H1 (cell line): ENCODE measurements at regions not wholly inside any gene's neighbourhood (a gene's known extent, or its start where the extent isn't known, plus 50 kb on each side); places are given as distances from the start of the nearest gene placed in this dataset.

Experiments
- CTCF ChIA-PET: fragments of 300-600 bp; sonication (Branson Sonifier 250); formaldehyde crosslinking; loops from one replicate; lab custom pipeline; 2021; ENCODE audit not compliant: partially characterized antibody; lab: Charles Lee
- POLR2A ChIA-PET: fragments of 300-600 bp; sonication (Branson Sonifier 250); formaldehyde crosslinking; loops from one replicate; lab custom pipeline; 2021; ENCODE audit warnings: inconsistent platforms; ENCODE audit not compliant: partially characterized antibody; lab: Charles Lee
- DNase-seq, 2 experiments: peaks; one replicate each; pipeline versions ENCODE4 v3.0.0 to v3.0.0-alpha.2; 2010 to 2022; ENCODE audit warnings: low spot score in 2 of 2, low read depth in 1 of 2, mixed read lengths in 1 of 2
- FAIRE-seq: peaks from 2 replicates; lab custom pipeline; 2011; peaks lifted over from hg19 to GRCh38; lab: Jason Lieb, UNC
- H2AFZ ChIP-seq: 2 replicates; pipeline ENCODE4 v1.8.1; 2012; ENCODE audit warnings: low read length, inconsistent platforms
- H2AK5ac ChIP-seq: 2 replicates; pipeline ENCODE4 v1.6.1; 2013; ENCODE audit warnings: low read depth, low read length
- H2BK120ac ChIP-seq: replicated peaks from 2 replicates; pipeline ENCODE3; 2013; ENCODE audit warnings: low read depth, low read length, inconsistent platforms
- H2BK12ac ChIP-seq: 2 replicates; pipeline ENCODE4 v1.6.1; 2013; ENCODE audit warnings: low read depth, low read length
- H2BK15ac ChIP-seq: 2 replicates; pipeline ENCODE4 v1.6.1; 2013; ENCODE audit warnings: low read length
- H2BK20ac ChIP-seq: 2 replicates; pipeline ENCODE4 v1.6.1; 2013; ENCODE audit warnings: low read length
- H2BK5ac ChIP-seq: 2 replicates; pipeline ENCODE4 v1.6.1; 2013; ENCODE audit warnings: low read depth, low read length
- H3K14ac ChIP-seq: 2 replicates; pipeline ENCODE4 v1.6.1; 2013; ENCODE audit warnings: inconsistent platforms; ENCODE audit not compliant: insufficient read length
- H3K18ac ChIP-seq: 2 replicates; pipeline ENCODE4 v1.6.1; 2013; ENCODE audit warnings: low read length; ENCODE audit errors: extremely low read depth
- H3K23ac ChIP-seq: 2 replicates; pipeline ENCODE4 v1.6.1; 2013; ENCODE audit warnings: inconsistent platforms; ENCODE audit not compliant: insufficient read length
- H3K23me2 ChIP-seq: 2 replicates; pipeline ENCODE4 v1.6.1; 2013; ENCODE audit warnings: low read depth, low read length
- H3K27ac ChIP-seq: 2 replicates; pipeline ENCODE4 v1.6.1; 2011; ENCODE audit warnings: low read depth, low read length, inconsistent platforms
- H3K27me3 ChIP-seq, 4 experiments: replicated peaks in 1 of 4; 1 replicate in 1 of 4; 2 replicates in 3 of 4; pipeline versions ENCODE4 v1.6.1 to v1.8.1; 2011 to 2013; ENCODE audit warnings: low read length in 3 of 4, mild to moderate bottlenecking in 3 of 4, inconsistent platforms in 2 of 4, mixed read lengths in 2 of 4, moderate library complexity in 1 of 4; ENCODE audit not compliant: control insufficient read depth in 3 of 4, insufficient read depth in 3 of 4; ENCODE audit errors: extremely low read depth in 1 of 4
- H3K36me3 ChIP-seq, 4 experiments: 2 replicates each; pipeline versions ENCODE4 v1.6.1 to v1.8.1; 2011 to 2013; ENCODE audit warnings: mild to moderate bottlenecking in 4 of 4, low read length in 3 of 4, moderate library complexity in 2 of 4, control low read depth in 1 of 4, inconsistent platforms in 1 of 4; ENCODE audit not compliant: insufficient read depth in 4 of 4, control insufficient read depth in 2 of 4
- H3K4ac ChIP-seq: replicated peaks from 2 replicates; pipeline ENCODE3; 2013; ENCODE audit warnings: low read length, low read depth, mixed read lengths, inconsistent platforms; ENCODE audit not compliant: insufficient read length
- H3K4me1 ChIP-seq, 4 experiments: replicated peaks in 1 of 4; 1 replicate in 1 of 4; 2 replicates in 3 of 4; pipeline versions ENCODE4 v1.6.1 to v1.8.1; 2011 to 2013; ENCODE audit warnings: low read length in 3 of 4, inconsistent platforms in 2 of 4, mixed read lengths in 1 of 4; ENCODE audit not compliant: insufficient read depth in 4 of 4, control insufficient read depth in 3 of 4
- H3K4me2 ChIP-seq, 2 experiments: 2 replicates each; pipeline versions ENCODE4 v1.6.1 to v1.8.1; 2011 to 2013; ENCODE audit warnings: low read depth in 2 of 2, low read length in 2 of 2, control low read depth in 1 of 2, inconsistent platforms in 1 of 2, mild to moderate bottlenecking in 1 of 2; ENCODE audit not compliant: insufficient read depth in 1 of 2
- H3K4me3 ChIP-seq, 4 experiments: fragments of 200-600, 300-600 bp in 1 of 4; sonication (generic), shearing (Covaris generic), sonication (Bioruptor Twin) in 1 of 4; 2 replicates each; pipeline versions ENCODE4 v1.5.1 to v1.8.1; 2011 to 2016; ENCODE audit warnings: low read length in 4 of 4, low read depth in 3 of 4, control low read depth in 2 of 4, inconsistent platforms in 2 of 4, mild to moderate bottlenecking in 2 of 4, mixed read lengths in 1 of 4, moderate library complexity in 1 of 4; ENCODE audit not compliant: insufficient read depth in 2 of 4; ENCODE audit errors: extremely low read depth in 1 of 4
- H3K56ac ChIP-seq: replicated peaks from 2 replicates; pipeline ENCODE3; 2013; ENCODE audit warnings: low read depth, mild to moderate bottlenecking, mixed read lengths, low read length, inconsistent platforms; ENCODE audit not compliant: insufficient read length
- H3K79me1 ChIP-seq: 2 replicates; pipeline ENCODE4 v1.6.1; 2013; ENCODE audit warnings: low read depth, low read length, control low read depth
- H3K79me2 ChIP-seq, 2 experiments: 2 replicates each; pipeline versions ENCODE4 v1.6.1 to v1.8.1; 2012 to 2013; ENCODE audit warnings: low read length in 2 of 2, mild to moderate bottlenecking in 2 of 2, inconsistent platforms in 1 of 2; ENCODE audit not compliant: insufficient read depth in 2 of 2, control insufficient read depth in 1 of 2
- H3K9ac ChIP-seq, 4 experiments: replicated peaks in 1 of 4; 1 replicate in 1 of 4; 2 replicates in 3 of 4; pipeline versions ENCODE4 v1.6.1 to v1.8.1; 2011 to 2013; ENCODE audit warnings: low read depth in 3 of 4, low read length in 3 of 4, control low read depth in 2 of 4, mild to moderate bottlenecking in 2 of 4, moderate library complexity in 2 of 4, inconsistent platforms in 1 of 4; ENCODE audit errors: extremely low read depth in 1 of 4
- H3K9me3 ChIP-seq, 2 experiments: 2 replicates each; pipeline versions ENCODE4 v1.6.1 to v1.8.1; 2012 to 2013; ENCODE audit warnings: mild to moderate bottlenecking in 2 of 2, moderate library complexity in 2 of 2, control low read depth in 1 of 2, inconsistent platforms in 1 of 2, low read depth in 1 of 2, low read length in 1 of 2, mixed read lengths in 1 of 2; ENCODE audit not compliant: insufficient read depth in 2 of 2
- H4K20me1 ChIP-seq, 2 experiments: replicated peaks in 1 of 2; 2 replicates each; pipeline versions ENCODE3 to v1.8.1; 2011 to 2013; ENCODE audit warnings: inconsistent platforms in 2 of 2, low read length in 2 of 2, mild to moderate bottlenecking in 1 of 2; ENCODE audit not compliant: insufficient read depth in 2 of 2, control insufficient read depth in 1 of 2
- H4K5ac ChIP-seq: 2 replicates; pipeline ENCODE4 v1.6.1; 2013; ENCODE audit warnings: low read length, low read depth, mixed read lengths, inconsistent platforms; ENCODE audit not compliant: insufficient read length
- H4K8ac ChIP-seq: 2 replicates; pipeline ENCODE4 v1.8.0; 2013; ENCODE audit warnings: mild to moderate bottlenecking, moderate library complexity, low read length, inconsistent platforms; ENCODE audit not compliant: insufficient read depth; ENCODE audit errors: extremely low read depth
- H4K91ac ChIP-seq: replicated peaks from 2 replicates; pipeline ENCODE3; 2013; ENCODE audit warnings: low read length, mixed read lengths, inconsistent platforms; ENCODE audit not compliant: insufficient read length
- ATF3 ChIP-seq: IDR thresholded peaks from 2 replicates; pipeline ENCODE4 v1.6.1; 2011; ENCODE audit warnings: low read depth, mild to moderate bottlenecking, low read length; ENCODE audit not compliant: insufficient read depth
- CREB1 ChIP-seq: IDR thresholded peaks from 2 replicates; pipeline ENCODE4 v1.6.1; 2012; ENCODE audit warnings: inconsistent platforms
- KDM1A ChIP-seq: fragments of 200-600, 300-600 bp; sonication (generic); IDR thresholded peaks from 2 replicates; pipeline ENCODE4 v1.7.1; 2016; ENCODE audit warnings: mild to moderate bottlenecking, low read length, borderline replicate concordance
- RNF2 ChIP-seq: fragments of 200-900, 300-1000 bp; sonication (generic); IDR thresholded peaks from 2 replicates; pipeline ENCODE4 v1.7.1; 2016; ENCODE audit warnings: borderline replicate concordance, low read depth, mild to moderate bottlenecking, antibody characterized with exemption, low read length; ENCODE audit not compliant: poor library complexity, severe bottlenecking; ENCODE audit errors: missing control alignments
- SIN3A ChIP-seq, 2 experiments: IDR thresholded peaks in 1 of 2; conservative IDR thresholded peaks in 1 of 2; 2 replicates each; pipeline ENCODE4 v1.6.1; 2011 to 2012; ENCODE audit warnings: low read length in 2 of 2, improper control_type of control experiment in 1 of 2, low read depth in 1 of 2, mild to moderate bottlenecking in 1 of 2
- SP2 ChIP-seq: IDR thresholded peaks from 2 replicates; pipeline ENCODE4 v1.6.1; 2012; ENCODE audit warnings: mild to moderate bottlenecking, low read length, inconsistent platforms
- TBP ChIP-seq: IDR thresholded peaks from 2 replicates; pipeline ENCODE4 v1.6.1; 2011; ENCODE audit warnings: low read depth, low read length, improper control_type of control experiment
- TEAD4 ChIP-seq: IDR thresholded peaks from 2 replicates; pipeline ENCODE4 v1.6.1; 2012; ENCODE audit warnings: low read depth, low read length, inconsistent platforms, mixed read lengths
- ZNF274 ChIP-seq: IDR thresholded peaks from 2 replicates; pipeline ENCODE4 v1.7.0; 2012; ENCODE audit warnings: low read length, borderline replicate concordance; ENCODE audit errors: extremely low read depth
- WGBS, 2 experiments: shearing (Covaris generic) in 1 of 2; methylation state at CpG; one replicate each; pipeline versions ENCODE4 v1.1.6 to v1.1.7; 2013 to 2015; ENCODE audit warnings: low lambda C conversion rate in 2 of 2, mixed read lengths in 2 of 2, inconsistent platforms in 1 of 2, low coverage in 1 of 2, missing lambda C conversion rate in 1 of 2; ENCODE audit not compliant: insufficient replicate concordance in 2 of 2, insufficient coverage in 1 of 2, insufficient read length in 1 of 2; ENCODE audit errors: extremely low coverage in 1 of 2, missing lambda C conversion rate in 1 of 2; 5-methylcytosine and 5-hydroxymethylcytosine counted together

DNA sequence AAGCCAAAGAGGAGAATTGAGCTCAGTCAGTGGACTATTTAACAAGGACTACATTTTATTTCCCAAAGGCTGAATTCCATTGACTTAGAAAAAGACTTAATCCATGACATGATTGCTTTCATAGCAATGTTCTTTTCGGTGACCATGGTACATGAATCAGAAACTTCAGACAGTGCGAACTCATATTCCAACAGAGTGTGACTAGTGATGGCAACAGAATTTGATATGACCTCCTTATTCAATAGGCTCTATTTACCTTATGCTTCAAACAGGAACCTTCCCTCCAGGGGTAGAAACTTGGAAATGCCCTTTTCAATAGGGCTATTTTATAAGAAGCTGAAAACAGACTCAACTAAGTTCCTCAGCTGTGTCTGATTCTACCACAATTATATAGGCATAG is 191.9 kb downstream of the RND3 start:
- no peak for FAIRE-seq
- no peak overlapping the region for H3K14ac ChIP-seq
- 91% methylated on average over 2 of the region's 2 CpGs; no CpG with 5 or more reads in 1 of the 2 experiments for WGBS, 2 experiments

More for the DNA sequence above, 191.9 kb downstream of the RND3 start:
- Histone ChIP-seq H2AK5ac (no peak overlapping the region), H3K4me1 (no peaks in the 10 kb centered on the region), H3K27ac (no peak overlapping the region), H3K23ac (no peak overlapping the region), H3K36me3 (no peaks in the 10 kb centered on the region), H2AFZ (no peak overlapping the region), H3K79me2 (no peaks in the 10 kb centered on the region), H3K4me3 (no peak overlapping the region), H3K56ac (no peak overlapping the region), H3K18ac (no peak overlapping the region)
- DNase-seq = no peak
- POLR2A ChIA-PET = no interaction called here
- TF ChIP-seq SP2 = no peak
- no peak for TF ChIP-seq ZNF274
- TF ChIP-seq SIN3A (conservative IDR thresholded peaks at IDR 0.05 in 1 of 2, IDR thresholded peaks at IDR 0.05 in 1 of 2; ENCODE audit: low read depth in 1 of 2, low read length in 2 of 2) = no peak
- no peak for TF ChIP-seq KDM1A
- TF ChIP-seq CREB1 = no peak
- TF ChIP-seq RNF2 = no peak
- TF ChIP-seq ATF3 = no peak
- no peak for TF ChIP-seq TBP
- TF ChIP-seq TEAD4 = no peak
- TF ChIP-seq, all 59 proteins: peak for 0
- H3K4ac ChIP-seq = no peak overlapping the region
- H3K23me2 ChIP-seq = no peaks in the 10 kb centered on the region
- no peak overlapping the region for H3K9ac ChIP-seq
- H3K4me2 ChIP-seq = no peak overlapping the region
- no peak overlapping the region for H4K5ac ChIP-seq
- H4K20me1 ChIP-seq = no peaks in the 10 kb centered on the region
- H4K8ac ChIP-seq = no peak overlapping the region
- no peak overlapping the region for H4K91ac ChIP-seq
- no peak overlapping the region for H2BK12ac ChIP-seq
- CTCF ChIA-PET = no interaction called here
- H2BK120ac ChIP-seq = no peak overlapping the region
- no peak overlapping the region for H2BK5ac ChIP-seq
- H3K27me3 ChIP-seq = no peaks in the 10 kb centered on the region
- no peak overlapping the region for H2BK15ac ChIP-seq
- no peak overlapping the region for H2BK20ac ChIP-seq
- H3K9me3 ChIP-seq = peaks cover 4 to 13% of the 10 kb centered on the region in 2 experiments; a peak in 3 of 4 replicates
- no peaks in the 10 kb centered on the region for H3K79me1 ChIP-seq
